ENCODE measurements at regions not wholly inside any gene's neighbourhood (a gene's known extent, or its start where the extent isn't known, plus 50 kb on each side); places are given as distances from the start of the nearest gene placed in this dataset.

DNA sequence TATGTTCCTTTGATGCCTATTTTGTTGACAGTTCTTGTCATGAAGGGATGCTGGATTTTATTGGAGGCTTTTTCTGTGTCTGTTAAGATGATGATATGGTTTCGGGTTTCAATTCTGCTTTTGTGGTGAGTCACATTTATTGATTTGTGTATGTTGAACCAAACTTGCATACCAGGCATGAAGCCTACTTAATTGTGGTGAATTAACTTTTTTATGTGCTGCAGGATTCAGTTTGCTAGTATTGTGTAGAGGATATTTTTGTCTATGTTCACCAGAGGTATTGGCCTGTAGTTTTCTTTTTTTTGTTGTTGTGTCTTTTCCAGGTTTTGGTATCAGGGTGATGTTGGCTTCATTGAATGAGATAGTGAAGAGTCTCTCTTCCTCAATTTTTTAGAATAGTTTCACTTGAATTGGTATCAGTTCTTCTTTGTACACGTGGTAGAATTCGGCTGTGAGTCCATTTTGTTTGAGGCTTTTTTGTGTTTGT lies 345.9 kb downstream of the KIF20B start:
- TF ChIP-seq, protein P1, sequence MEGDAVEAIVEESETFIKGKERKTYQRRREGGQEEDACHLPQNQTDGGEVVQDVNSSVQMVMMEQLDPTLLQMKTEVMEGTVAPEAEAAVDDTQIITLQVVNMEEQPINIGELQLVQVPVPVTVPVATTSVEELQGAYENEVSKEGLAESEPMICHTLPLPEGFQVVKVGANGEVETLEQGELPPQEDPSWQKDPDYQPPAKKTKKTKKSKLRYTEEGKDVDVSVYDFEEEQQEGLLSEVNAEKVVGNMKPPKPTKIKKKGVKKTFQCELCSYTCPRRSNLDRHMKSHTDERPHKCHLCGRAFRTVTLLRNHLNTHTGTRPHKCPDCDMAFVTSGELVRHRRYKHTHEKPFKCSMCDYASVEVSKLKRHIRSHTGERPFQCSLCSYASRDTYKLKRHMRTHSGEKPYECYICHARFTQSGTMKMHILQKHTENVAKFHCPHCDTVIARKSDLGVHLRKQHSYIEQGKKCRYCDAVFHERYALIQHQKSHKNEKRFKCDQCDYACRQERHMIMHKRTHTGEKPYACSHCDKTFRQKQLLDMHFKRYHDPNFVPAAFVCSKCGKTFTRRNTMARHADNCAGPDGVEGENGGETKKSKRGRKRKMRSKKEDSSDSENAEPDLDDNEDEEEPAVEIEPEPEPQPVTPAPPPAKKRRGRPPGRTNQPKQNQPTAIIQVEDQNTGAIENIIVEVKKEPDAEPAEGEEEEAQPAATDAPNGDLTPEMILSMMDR (IDR thresholded peaks at IDR 0.05; ENCODE audit: unreplicated experiment), result no peak
- Mint-ChIP-seq H3K4me3 (ENCODE audit: unreplicated experiment) (no peak overlapping the region), H3K27ac (ENCODE audit: unreplicated experiment) (no peak overlapping the region), H3K27me3 (ENCODE audit: unreplicated experiment) (no peaks in the 10 kb centered on the region), H3K9me3 (ENCODE audit: unreplicated experiment) (no peaks in the 10 kb centered on the region), H3K4me1 (ENCODE audit: unreplicated experiment) (no peaks in the 10 kb centered on the region), H3K36me3 (ENCODE audit: low read depth, unreplicated experiment) (no peaks in the 10 kb centered on the region)
- DNase-seq (ENCODE audit: low spot score), result no peak

DNA sequence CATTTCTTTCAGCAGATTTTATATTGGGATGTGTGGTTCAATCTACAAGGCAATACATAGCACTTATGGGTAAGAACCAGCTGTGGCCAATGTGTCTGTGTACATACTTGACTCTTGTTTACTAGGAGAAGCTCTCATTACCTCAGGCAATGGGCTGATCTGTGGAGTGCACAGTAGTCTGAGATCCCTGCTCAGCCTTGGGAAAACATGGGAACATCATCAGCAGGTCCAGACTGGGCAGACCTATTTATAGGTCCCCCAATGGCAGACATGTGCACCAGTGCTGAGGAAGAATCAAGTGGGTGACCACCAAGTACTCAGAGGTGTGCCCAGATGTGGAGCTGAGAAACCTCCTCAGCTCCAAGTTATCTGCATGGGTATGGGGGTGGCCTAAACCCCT lies 349.7 kb downstream of the KIF20B start:
- H3K27me3 Mint-ChIP-seq (ENCODE audit: unreplicated experiment), result no peaks in the 10 kb centered on the region
- no peak overlapping the region for H3K27ac Mint-ChIP-seq (ENCODE audit: unreplicated experiment)
- TF ChIP-seq, protein P1 (IDR thresholded peaks at IDR 0.05; ENCODE audit: unreplicated experiment), result no peak
- H3K4me1 Mint-ChIP-seq (ENCODE audit: unreplicated experiment), result no peaks in the 10 kb centered on the region
- no peaks in the 10 kb centered on the region for H3K36me3 Mint-ChIP-seq (ENCODE audit: low read depth, unreplicated experiment)
- H3K4me3 Mint-ChIP-seq (ENCODE audit: unreplicated experiment), result no peak overlapping the region
- no peaks in the 10 kb centered on the region for H3K9me3 Mint-ChIP-seq (ENCODE audit: unreplicated experiment)
- no peak for DNase-seq (ENCODE audit: low spot score)

DNA sequence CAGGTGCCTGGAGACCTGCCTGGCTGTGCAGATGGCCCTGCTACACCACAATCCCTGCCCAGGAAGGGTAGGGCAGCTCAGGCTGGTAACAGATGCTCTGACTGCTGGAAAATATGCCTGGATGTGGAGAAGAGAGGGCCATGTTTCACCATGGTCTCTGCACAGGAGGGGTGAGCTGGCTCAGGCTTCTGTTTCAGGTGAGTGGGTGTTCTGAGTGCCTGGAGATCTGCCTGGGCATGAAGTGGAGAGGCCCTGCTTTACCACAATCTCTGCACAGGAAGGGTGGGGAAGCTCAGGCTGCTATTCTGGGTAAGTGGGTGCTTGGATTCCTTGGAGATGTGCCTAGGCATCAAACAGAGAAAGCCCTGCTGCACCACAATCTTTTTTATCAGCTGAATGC lies 350.1 kb downstream of the KIF20B start:
- no peaks in the 10 kb centered on the region for H3K9me3 Mint-ChIP-seq (ENCODE audit: unreplicated experiment)
- H3K36me3 Mint-ChIP-seq (ENCODE audit: low read depth, unreplicated experiment), result no peaks in the 10 kb centered on the region
- H3K27ac Mint-ChIP-seq (ENCODE audit: unreplicated experiment), result no peak overlapping the region
- H3K4me1 Mint-ChIP-seq (ENCODE audit: unreplicated experiment), result no peaks in the 10 kb centered on the region
- no peak overlapping the region for H3K4me3 Mint-ChIP-seq (ENCODE audit: unreplicated experiment)
- TF ChIP-seq, protein P1 (IDR thresholded peaks at IDR 0.05; ENCODE audit: unreplicated experiment), result no peak
- DNase-seq (ENCODE audit: low spot score), result no peak
- no peaks in the 10 kb centered on the region for H3K27me3 Mint-ChIP-seq (ENCODE audit: unreplicated experiment)

DNA sequence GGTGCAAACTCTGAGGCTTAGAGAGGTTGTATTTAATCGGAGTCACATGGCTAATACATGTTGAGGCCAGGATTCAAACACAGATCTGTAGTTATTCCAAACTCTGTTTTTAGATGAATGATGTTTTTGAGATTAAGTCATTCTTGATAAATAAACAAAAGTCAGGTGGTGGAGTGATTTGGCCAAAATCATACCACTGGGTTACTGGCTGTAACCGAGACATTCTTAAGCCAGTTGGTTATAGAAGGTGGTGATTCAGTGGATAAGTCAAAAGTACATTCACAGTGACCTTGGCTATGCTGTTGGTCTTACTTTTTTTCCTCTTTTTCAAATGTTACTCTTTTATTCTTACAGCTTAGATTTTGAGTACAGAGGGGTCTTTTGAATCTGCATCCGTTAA lies 361.4 kb downstream of the KIF20B start:
- no peaks in the 10 kb centered on the region for H3K36me3 Mint-ChIP-seq (ENCODE audit: low read depth, unreplicated experiment)
- no peak overlapping the region for H3K27ac Mint-ChIP-seq (ENCODE audit: unreplicated experiment)
- H3K4me3 Mint-ChIP-seq (ENCODE audit: unreplicated experiment), result no peak overlapping the region
- no peaks in the 10 kb centered on the region for H3K4me1 Mint-ChIP-seq (ENCODE audit: unreplicated experiment)
- peaks cover 2% of the 10 kb centered on the region for H3K27me3 Mint-ChIP-seq (ENCODE audit: unreplicated experiment)
- H3K9me3 Mint-ChIP-seq (ENCODE audit: unreplicated experiment), result no peaks in the 10 kb centered on the region
- no peak for DNase-seq (ENCODE audit: low spot score)
- TF ChIP-seq, protein P1 (IDR thresholded peaks at IDR 0.05; ENCODE audit: unreplicated experiment), result no peak

DNA sequence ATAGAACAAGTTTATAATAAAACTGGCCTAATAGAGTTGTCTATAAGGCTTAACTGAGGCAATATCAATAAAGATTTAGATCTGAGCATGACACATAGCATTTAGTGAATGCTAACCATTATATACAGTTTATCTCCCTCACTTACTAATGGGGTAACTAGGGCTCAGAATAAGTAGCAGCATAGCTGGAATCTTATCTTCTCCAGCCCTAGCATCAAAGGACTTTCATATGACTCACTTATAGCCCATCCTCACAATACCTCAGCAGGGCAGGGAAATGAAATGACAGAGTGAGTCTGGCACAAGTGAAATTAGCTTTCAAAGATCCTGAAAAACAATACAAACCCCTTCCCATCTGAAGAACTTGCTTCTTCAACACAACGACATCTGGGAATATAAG lies 362.9 kb downstream of the KIF20B start:
- H3K4me1 Mint-ChIP-seq (ENCODE audit: unreplicated experiment), result no peaks in the 10 kb centered on the region
- TF ChIP-seq, protein P1 (IDR thresholded peaks at IDR 0.05; ENCODE audit: unreplicated experiment), result no peak
- H3K27me3 Mint-ChIP-seq (ENCODE audit: unreplicated experiment), result peaks cover 2% of the 10 kb centered on the region
- no peaks in the 10 kb centered on the region for H3K36me3 Mint-ChIP-seq (ENCODE audit: low read depth, unreplicated experiment)
- H3K9me3 Mint-ChIP-seq (ENCODE audit: unreplicated experiment), result no peaks in the 10 kb centered on the region
- H3K27ac Mint-ChIP-seq (ENCODE audit: unreplicated experiment), result no peak overlapping the region
- no peak for DNase-seq (ENCODE audit: low spot score)
- H3K4me3 Mint-ChIP-seq (ENCODE audit: unreplicated experiment), result no peak overlapping the region

All from endothelial cell (in vitro differentiated cells).